ENCODE measurements at regions not wholly inside any gene's neighbourhood (a gene's known extent, or its start where the extent isn't known, plus 50 kb on each side); places are given as distances from the start of the nearest gene placed in this dataset.
A peak's percentile ranks its signal among the peaks of the same experiment; 100 is the strongest.

DNA sequence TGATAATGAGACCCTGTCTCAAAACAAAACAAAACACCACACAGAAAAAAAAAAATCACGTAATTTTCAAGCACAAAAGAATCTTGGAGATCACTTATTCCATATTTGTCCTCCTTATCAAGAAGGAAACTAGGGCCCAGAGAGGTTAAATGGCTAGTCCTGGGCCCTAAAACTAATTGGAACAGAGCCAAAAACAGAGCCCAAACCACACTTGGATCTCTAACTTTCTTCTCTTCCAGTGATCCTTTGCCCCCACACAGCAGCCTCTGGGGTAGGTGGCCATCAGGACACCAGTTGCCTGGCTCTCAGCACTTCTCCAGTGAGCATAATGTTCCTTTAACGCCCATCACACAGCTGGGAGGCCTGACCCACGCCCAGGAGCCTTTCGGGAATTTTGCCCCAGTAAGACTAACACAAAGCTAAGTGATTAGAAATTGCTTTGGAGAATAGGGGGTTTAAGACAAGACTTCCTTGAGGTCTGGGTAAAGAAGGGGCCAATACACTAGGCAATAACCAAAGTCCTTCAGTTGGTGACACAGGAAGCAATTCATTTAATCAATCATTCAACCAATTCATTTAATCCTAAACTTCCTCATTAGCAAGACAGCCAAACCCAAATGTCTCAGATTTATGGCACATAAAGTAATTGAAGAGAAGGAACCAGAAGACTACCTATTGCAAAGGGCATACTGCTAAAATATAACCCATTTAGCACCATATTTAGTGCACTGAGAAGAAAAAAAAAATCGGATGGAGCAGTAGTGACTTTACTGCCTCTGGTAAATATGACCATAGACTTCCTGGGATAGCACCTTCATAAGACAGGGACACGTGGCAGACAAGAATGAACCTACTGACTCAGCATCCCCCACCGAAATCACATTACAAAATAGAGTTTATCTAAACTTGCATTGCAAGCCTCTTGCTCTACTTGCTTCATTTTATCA, 77.8 kb downstream of the ZNF608 start:
- DNase-seq (ENCODE audit: low read depth, low spot score) = no peak
- Histone ChIP-seq H3K27ac (no peak overlapping the region), H3K36me3 (ENCODE audit: insufficient read depth, low read length) (no peaks in the 10 kb centered on the region), H3K9me3 (ENCODE audit: low read depth, low read length) (no peaks in the 10 kb centered on the region), H3K4me3 (no peak overlapping the region), H3K9ac (ENCODE audit: insufficient read length) (no peak overlapping the region)
- TF ChIP-seq FOXP2 (optimal IDR thresholded peaks at IDR 0.05; ENCODE audit: control extremely low read depth, extremely low read length, insufficient read depth) = no peak
- no peak for TF ChIP-seq POLR2AphosphoS5 (IDR thresholded peaks at IDR 0.05; ENCODE audit: borderline replicate concordance, low read depth, low read length)
- TF ChIP-seq EZH2 (IDR thresholded peaks at IDR 0.05) = no peak

DNA sequence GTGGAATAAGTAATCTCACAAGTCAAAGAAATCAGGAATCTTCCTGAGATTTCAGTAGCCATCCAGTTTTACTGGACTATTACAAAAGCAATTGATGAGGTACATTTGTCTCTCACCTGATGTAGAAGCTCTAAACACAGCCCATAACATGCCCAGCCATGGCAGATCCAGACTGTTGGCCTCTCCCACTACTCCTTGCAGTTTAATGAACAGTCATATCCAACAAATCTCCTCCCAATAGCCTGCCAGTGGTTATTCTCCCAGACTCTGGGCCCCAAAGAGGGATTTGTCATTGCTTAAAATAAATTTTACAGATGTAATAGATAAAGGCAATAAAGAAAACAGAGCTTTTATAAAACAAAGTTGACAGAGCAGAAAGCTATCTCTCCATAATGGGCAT, 80.8 kb downstream of the ZNF608 start:
- DNase-seq (ENCODE audit: low read depth, low spot score) = no peak
- Histone ChIP-seq H3K9me3 (ENCODE audit: low read depth, low read length) (no peaks in the 10 kb centered on the region), H3K27ac (no peak overlapping the region), H3K4me3 (no peak overlapping the region), H3K36me3 (ENCODE audit: insufficient read depth, low read length) (no peaks in the 10 kb centered on the region), H3K9ac (ENCODE audit: insufficient read length) (no peak overlapping the region)
- TF ChIP-seq POLR2AphosphoS5 (IDR thresholded peaks at IDR 0.05; ENCODE audit: borderline replicate concordance, low read depth, low read length) = no peak
- TF ChIP-seq FOXP2 (optimal IDR thresholded peaks at IDR 0.05; ENCODE audit: control extremely low read depth, extremely low read length, insufficient read depth) = no peak
- TF ChIP-seq EZH2 (IDR thresholded peaks at IDR 0.05) = no peak

GRCh38 chr5:124665035-124665434, 81.4 kb downstream of the ZNF608 start:
- Histone ChIP-seq H3K9me3 (ENCODE audit: low read depth, low read length) (no peaks in the 10 kb centered on the region), H3K27ac (no peak overlapping the region), H3K4me3 (no peak overlapping the region), H3K36me3 (ENCODE audit: insufficient read depth, low read length) (no peaks in the 10 kb centered on the region), H3K9ac (ENCODE audit: insufficient read length) (no peak overlapping the region)
- DNase-seq (ENCODE audit: low read depth, low spot score) = no peak
- TF ChIP-seq POLR2AphosphoS5 (IDR thresholded peaks at IDR 0.05; ENCODE audit: borderline replicate concordance, low read depth, low read length) (no peak), FOXP2 (optimal IDR thresholded peaks at IDR 0.05; ENCODE audit: control extremely low read depth, extremely low read length, insufficient read depth) (no peak), EZH2 (IDR thresholded peaks at IDR 0.05) (no peak)

DNA sequence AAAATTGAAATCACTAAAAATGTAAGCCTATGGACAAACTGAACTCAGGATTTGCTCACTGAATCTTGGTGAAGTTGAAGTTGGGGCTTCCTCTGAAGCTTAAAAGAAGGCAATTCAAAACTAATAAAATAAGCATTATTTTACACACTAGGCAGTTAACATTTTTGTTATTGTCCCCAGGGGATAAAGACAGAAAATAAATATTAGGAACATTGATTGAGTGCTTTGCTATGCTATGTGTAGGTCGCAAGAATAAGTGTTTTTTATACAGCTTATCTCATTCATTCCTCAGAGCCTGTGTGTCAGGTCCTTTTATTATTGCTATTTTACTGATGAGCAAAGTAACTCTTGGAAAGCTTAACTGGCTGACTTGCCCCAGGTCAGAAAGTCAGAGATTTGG, 82.2 kb downstream of the ZNF608 start:
- H3K9me3 ChIP-seq (ENCODE audit: low read depth, low read length) = no peaks in the 10 kb centered on the region
- H3K4me3 ChIP-seq = no peak overlapping the region
- H3K27ac ChIP-seq = no peak overlapping the region
- TF ChIP-seq EZH2 (IDR thresholded peaks at IDR 0.05) = no peak
- no peak for TF ChIP-seq FOXP2 (optimal IDR thresholded peaks at IDR 0.05; ENCODE audit: control extremely low read depth, extremely low read length, insufficient read depth)
- no peak for TF ChIP-seq POLR2AphosphoS5 (IDR thresholded peaks at IDR 0.05; ENCODE audit: borderline replicate concordance, low read depth, low read length)
- DNase-seq (ENCODE audit: low read depth, low spot score) = no peak
- H3K9ac ChIP-seq (ENCODE audit: insufficient read length) = no peak overlapping the region
- H3K36me3 ChIP-seq (ENCODE audit: insufficient read depth, low read length) = no peaks in the 10 kb centered on the region

- no peak overlapping the region for H3K9ac ChIP-seq (ENCODE audit: insufficient read length)
- no peak overlapping the region for H3K27ac ChIP-seq
- no peak for TF ChIP-seq FOXP2 (optimal IDR thresholded peaks at IDR 0.05; ENCODE audit: control extremely low read depth, extremely low read length, insufficient read depth)
- TF ChIP-seq POLR2AphosphoS5 (IDR thresholded peaks at IDR 0.05; ENCODE audit: borderline replicate concordance, low read depth, low read length) = no peak
- no peak for TF ChIP-seq EZH2 (IDR thresholded peaks at IDR 0.05)
- no peak overlapping the region for H3K4me3 ChIP-seq
- no peaks in the 10 kb centered on the region for H3K9me3 ChIP-seq (ENCODE audit: low read depth, low read length)
- no peaks in the 10 kb centered on the region for H3K36me3 ChIP-seq (ENCODE audit: insufficient read depth, low read length)
- DNase-seq (ENCODE audit: low read depth, low spot score) = no peak
Observed at GRCh38 chr5:124663101-124663506, 83.3 kb downstream of the ZNF608 start.

- Histone ChIP-seq H3K36me3 (ENCODE audit: insufficient read depth, low read length) (no peaks in the 10 kb centered on the region), H3K4me3 (no peak overlapping the region), H3K27ac (no peak overlapping the region), H3K9ac (ENCODE audit: insufficient read length) (no peak overlapping the region), H3K9me3 (ENCODE audit: low read depth, low read length) (no peaks in the 10 kb centered on the region)
- DNase-seq (ENCODE audit: low read depth, low spot score) = no peak
- TF ChIP-seq POLR2AphosphoS5 (IDR thresholded peaks at IDR 0.05; ENCODE audit: borderline replicate concordance, low read depth, low read length) (no peak), FOXP2 (optimal IDR thresholded peaks at IDR 0.05; ENCODE audit: control extremely low read depth, extremely low read length, insufficient read depth) (no peak), EZH2 (IDR thresholded peaks at IDR 0.05) (no peak)
Observed at GRCh38 chr5:124662181-124662781, 84.2 kb downstream of the ZNF608 start.

DNA sequence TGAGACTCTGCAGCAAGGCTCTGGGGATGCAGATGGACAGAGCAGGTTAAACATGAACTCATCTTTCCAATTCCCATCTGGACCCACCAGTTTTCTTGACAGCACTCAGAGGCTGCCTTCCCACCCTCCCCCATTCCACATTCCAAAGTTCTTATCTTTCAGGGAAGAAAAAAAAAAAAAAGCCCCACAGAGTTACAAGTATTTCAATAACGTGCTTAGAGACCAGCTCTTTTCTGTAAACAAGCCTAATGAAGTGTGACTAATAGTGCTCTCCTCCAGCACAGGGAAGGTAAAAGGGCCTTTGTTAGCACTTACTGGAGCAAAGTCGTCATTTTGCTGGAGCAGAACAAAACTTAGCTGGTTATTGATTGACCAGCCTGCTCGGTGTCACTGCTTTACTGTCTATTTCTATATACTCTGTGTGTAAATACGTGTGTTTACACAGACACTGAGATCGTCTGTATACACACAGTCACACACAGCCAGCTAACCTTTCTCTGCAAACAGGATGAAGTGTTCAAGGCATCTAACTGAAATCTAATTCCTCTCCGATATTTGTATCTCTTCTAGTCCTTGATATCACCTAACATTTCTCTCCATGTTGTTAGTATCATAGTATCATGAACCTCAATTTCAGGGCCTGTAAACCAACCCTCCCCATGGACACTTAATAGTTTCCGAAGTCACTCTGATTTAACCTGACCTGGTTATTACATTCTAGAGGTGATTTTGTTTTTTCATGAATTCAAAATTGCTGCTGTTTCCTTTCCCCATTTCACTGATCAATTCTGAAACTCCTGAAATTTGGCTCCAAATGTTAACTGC, 84.9 kb downstream of the ZNF608 start:
- H3K9ac ChIP-seq (ENCODE audit: insufficient read length) = no peak overlapping the region

More for the DNA sequence above, 84.9 kb downstream of the ZNF608 start:
- Histone ChIP-seq H3K27ac (no peak overlapping the region), H3K9me3 (ENCODE audit: low read depth, low read length) (no peaks in the 10 kb centered on the region), H3K36me3 (ENCODE audit: insufficient read depth, low read length) (no peaks in the 10 kb centered on the region), H3K4me3 (no peak overlapping the region)
- TF ChIP-seq FOXP2 (optimal IDR thresholded peaks at IDR 0.05; ENCODE audit: control extremely low read depth, extremely low read length, insufficient read depth) = peak; percentile 11
- TF ChIP-seq POLR2AphosphoS5 (IDR thresholded peaks at IDR 0.05; ENCODE audit: borderline replicate concordance, low read depth, low read length) = no peak
- no peak for DNase-seq (ENCODE audit: low read depth, low spot score)
